Fibroblast of skin of abdomen (primary cell): ENCODE measurements at regions not wholly inside any gene's neighbourhood (a gene's known extent, or its start where the extent isn't known, plus 50 kb on each side); places are given as distances from the start of the nearest gene placed in this dataset.
"Not testable (repeated sequence)": the region's sequence is repeated elsewhere in the genome, so short reads cannot be mapped to it uniquely, and the experiment has no call there.

ENCODE experiments used
- DNase-seq: peaks from one replicate; pipeline ENCODE4 v3.0.0-alpha.2; 2013

GRCh38 chr2:172262486-172262885, 159.8 kb upstream of the DLX2 start:
- no peak for DNase-seq

GRCh38 chr2:172264820-172265219, 162.1 kb upstream of the DLX2 start:
- DNase-seq, result not testable (repeated sequence)

GRCh38 chr2:172269507-172270244, 157.7 kb upstream of the ITGA6 start:
- DNase-seq, result not testable (repeated sequence)

DNA sequence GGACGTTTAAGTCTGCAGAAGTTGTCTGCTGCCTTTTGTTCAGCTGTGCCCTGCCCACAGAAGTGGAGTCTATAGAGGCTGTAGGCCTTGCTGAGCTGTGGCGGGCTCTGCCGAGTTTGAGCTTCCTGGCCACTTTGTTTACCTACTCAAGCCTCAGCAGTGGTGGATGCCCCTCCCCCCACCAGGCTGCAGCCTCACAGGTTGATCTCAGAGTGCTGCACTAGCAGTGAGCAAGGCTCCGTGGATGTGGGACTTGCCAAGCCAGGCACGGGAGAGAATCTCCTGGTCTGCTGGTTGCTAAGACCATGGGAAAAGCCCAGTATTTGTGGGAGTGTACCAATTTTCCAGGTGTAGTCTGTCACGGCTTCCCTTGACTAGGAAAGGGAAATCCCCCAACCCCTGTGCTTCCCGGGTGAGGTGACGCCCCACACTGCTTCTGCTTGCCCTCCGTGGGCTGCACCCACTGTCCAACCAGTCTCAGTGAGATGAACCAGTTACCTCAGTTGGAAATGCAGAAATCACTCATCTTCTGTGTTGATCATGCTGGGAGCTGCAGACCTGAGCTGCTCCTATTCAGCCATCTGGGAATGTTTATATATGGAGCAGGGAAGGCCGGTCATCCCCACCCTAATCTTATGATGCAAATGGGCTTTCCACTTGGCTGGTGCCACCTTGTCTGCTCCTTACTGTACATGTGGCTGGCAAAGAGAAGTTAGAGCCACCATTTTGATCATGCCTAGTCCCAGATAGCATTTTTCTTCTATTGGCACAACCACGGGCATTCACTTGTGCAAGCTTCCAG, 156.9 kb upstream of the ITGA6 start:
- DNase-seq, result no peak

DNA sequence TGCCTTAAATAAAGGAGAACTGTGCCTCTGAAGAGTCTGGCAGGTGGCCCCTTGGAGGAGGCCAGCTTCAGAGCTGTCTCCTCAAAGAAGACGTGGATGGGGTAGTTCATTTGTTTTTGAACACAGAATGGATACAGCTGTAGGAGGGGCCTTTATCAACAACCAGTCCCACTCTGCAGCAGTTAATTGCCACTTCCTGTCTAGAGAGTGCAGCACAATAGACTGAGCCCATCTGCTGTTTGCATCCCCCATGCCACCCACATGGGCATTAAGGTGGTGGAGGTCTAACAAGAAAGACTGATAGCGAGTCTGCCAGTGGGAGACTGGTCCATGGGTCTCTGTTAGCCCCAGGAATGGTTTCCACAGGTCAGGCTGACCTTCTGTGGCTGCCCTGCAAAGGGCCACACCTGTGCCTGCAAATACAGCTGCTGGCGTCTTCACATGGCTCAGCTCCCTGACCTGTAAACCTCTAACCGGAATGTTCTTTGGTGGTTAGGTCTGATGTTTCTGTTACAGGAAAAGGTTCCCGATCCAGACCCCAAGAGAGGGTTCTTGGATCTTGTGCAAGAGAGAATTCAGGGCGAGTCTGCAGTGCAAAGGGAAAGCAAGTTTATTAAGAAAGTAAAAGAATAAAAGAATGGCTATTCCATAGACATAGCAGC, 153.3 kb upstream of the ITGA6 start:
- no peak for DNase-seq

DNA sequence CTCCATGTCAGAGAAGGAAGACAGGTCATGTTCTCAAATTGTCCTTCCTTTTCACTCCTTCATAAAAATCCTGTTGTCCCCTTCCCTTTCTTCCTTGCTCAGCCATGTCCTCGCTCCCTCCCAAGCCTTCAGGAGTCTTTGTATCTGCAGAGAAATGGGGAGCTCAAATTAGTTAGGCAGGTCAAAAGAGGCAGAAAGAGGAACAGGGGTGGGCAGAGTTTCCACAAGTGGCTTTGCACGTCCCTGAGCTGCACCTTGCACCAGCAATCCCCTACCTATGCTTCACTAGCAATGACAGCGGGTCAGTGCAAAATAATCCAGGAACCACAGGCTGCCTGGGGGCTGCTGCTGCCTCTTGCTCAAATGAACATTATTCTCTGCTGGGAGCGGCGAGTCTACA, 152.1 kb upstream of the ITGA6 start:
- no peak for DNase-seq

DNA sequence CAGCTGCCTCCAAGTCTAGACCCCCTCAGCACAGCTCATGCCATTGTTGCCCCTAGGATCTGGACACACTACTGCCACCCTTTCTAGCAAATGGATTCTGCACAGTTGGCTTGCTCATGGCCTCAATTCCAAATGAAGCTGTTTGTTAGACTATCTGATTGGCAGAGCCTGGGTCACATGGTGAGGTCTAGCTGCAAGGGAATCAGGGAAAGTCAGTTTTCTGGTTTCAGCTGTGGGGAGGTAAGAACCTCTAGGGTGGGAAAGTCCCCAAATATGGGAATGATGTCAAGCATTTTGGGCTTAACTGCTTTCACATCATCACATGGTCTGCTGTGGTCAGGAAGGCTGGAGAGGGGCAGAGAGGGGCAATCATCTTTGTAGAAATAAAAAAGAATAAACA, 150.4 kb upstream of the ITGA6 start:
- DNase-seq, result no peak

DNA sequence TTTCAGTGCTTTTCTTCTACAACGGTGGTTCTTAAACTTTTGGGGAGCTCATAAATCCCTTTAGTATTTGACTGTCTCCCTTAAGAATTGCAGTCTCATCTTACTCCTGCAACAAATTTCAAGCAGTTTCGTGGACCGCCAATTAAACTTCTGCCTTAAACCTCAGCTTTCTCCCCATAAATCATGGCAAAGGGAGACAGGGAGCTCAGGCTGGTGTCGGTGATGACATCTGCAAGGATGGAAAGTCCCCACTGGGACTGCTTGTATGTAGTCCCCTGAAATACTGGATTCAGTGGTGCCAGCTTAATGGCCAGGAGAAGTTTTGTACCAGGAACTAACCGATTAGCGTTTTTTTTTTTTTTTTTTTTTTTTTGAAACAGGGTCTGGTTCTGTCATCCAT, 148.7 kb upstream of the ITGA6 start:
- no peak for DNase-seq

- DNase-seq, result no peak
Observed at GRCh38 chr2:172279214-172279613, 148.2 kb upstream of the ITGA6 start.

GRCh38 chr2:172279813-172280212, 147.6 kb upstream of the ITGA6 start:
- no peak for DNase-seq

DNA sequence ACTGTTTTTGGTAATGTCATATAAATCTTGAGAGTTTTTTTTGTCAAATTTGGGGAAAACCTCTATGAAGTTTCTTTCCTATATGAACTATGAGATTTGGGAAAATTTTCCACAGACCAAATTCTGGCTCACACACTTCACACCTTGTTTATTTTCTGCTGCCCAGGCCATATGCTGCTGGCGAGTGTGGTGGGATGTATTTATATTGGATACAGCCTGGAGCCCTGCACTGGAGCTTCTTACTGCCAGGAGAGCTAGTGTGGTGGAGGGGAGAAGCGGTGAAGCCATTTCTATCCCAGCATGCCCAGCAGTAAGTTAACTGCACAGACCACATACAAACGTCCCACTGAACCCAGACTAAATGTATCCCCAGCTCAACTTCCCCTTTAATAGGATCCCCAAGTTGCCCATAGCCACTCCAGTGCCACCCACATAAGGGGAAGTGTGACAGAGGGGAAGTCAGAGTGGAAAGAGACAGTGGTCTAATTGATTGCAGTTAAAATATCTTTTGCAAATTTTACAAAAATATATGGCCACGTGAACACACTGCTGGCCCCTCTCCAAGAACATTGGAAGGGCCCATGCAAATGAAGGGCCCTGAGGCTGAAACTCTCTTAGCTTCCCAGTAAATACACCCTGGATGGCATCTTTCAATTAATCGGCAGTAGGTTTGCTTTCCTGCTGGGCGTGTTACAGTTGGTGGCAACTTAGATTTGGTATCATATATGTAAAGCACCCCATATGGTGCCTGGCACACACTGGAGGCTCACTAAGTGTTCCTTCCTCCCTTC, 146.6 kb upstream of the ITGA6 start:
- no peak for DNase-seq

DNA sequence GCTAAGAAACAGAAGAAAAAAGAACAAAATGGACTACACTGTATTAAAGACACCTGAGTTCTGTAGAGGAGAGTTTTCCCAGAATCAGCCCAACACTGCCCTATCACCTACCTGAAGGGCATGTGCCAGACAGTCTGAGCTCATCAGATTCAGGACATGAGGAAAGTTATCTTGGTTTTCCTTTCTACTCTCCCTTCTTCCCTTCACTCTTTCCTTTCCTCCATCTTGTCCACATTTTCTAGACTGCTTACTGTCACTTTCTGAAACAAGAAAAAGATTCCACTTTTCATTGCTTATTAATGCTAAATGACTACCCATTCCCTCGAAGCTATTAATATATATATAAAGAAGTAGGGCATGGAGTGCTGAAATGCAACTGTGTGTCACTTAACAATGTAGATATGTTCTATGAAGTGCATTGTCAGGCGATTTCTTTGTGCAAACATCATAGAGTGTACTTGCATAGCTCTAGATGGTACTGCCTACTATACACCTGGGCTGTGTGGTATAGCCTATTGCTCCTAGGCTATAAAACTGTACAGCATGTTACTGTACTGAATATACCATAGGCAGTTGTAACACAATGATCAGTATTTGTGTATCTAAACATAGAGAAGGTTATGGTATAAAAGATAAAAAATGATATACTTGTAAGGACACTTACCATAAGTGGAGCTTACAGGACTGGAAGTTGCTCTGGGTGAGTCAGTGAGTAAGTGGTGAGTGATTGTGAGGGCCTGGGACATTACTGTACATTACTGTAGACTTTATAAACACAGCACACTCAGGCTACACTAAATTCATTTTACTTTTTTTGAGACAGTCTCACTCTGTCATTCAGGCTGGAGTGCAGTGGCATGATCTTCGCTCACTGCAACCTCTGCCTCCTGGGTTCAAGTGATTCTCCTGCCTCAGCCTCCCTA, 145.5 kb upstream of the ITGA6 start:
- peak; percentile 89 for DNase-seq

DNA sequence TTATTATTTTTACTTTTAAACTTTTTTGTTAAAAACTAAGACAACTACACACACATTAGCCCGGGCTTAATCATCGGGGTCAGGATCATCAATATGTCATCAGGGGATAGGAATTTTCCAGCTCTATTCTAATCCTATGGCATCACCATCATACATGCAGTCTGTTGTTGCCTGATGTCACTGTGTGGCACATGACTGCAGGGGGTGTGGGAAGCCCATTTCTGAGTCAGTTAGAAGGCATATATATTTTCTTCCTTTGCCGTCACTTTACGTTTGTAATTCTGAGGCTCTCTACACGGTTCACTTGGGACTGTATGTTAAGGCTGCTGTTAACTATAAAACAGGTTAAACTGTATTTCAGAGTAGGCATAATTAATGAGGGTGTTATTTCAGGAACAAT, 144.4 kb upstream of the ITGA6 start:
- peak; percentile 94 for DNase-seq

- peak; percentile 63 for DNase-seq
Observed at GRCh38 chr2:172283476-172283875, 143.9 kb upstream of the ITGA6 start.

GRCh38 chr2:172284209-172284608, 143.2 kb upstream of the ITGA6 start:
- no peak for DNase-seq

DNA sequence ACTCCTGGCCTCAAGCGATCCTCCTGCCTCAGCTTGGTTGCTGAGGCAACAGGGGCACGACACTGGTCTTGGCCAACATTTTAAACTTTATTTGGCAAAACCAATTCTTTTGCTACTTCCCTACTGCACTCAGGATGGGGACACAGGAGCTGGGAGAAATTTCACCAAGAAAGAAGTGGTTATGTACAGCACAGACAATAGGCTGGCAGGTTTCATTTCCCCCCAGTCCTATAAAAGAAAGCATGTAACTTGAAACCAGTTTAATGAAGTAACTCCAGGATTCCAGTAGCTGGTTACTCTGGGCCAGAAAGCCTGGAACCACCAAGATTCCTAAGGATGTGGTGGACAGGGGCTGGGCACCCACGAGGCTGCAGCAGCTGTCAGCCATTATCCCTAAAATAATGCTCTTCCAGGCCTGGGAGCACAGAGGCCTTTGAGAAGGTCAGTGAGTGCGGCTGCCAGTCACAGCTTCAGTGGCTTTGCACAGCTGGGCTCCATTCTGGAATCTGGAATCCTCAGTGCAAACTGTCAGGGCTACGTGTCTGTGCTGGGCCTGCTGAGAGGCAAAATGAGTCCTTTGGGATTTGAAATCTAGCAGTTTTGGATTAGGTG, 142.3 kb upstream of the ITGA6 start:
- peak; percentile 74 for DNase-seq

DNA sequence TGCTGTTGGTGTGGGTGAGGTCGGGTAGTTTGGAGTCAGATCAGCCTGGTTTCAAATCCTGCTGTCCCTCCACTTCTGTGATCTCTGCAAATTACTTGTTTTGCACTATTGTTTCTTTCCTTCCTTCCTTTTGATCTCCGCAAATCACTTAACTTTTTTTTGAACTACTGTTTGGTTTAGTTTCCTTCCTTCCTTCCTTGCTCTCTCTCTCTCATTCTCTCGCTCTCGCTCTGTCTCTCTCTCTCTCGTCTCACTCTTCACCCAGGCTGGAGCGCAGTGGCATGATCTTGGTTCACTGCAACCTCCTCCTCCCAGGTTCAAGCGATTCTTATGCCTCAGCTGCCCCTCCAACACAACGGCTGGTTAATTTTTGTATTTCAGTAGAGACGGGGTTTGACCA, 141.6 kb upstream of the ITGA6 start:
- DNase-seq, result no peak

DNA sequence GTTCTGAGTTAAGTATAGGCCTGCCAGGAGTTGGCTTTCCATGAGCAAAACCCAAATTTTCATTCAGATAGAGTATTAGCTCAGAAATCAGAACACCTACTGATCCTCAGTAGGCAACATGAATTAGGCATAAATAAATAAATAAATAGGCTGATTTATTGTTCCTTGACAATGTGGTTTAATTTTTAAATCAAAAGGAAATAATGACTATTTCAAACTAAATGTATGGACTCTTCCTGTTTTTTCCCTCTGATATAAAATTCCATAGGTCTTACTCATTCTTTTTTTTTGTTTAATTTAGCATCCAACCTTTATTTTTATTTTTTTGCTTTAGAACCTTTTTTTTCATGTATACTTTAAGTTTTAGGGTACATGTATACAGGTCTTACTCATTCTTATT, 140.2 kb upstream of the ITGA6 start:
- DNase-seq, result no peak

- DNase-seq, result no peak
Observed at GRCh38 chr2:172287605-172288315, 139.6 kb upstream of the ITGA6 start.

DNA sequence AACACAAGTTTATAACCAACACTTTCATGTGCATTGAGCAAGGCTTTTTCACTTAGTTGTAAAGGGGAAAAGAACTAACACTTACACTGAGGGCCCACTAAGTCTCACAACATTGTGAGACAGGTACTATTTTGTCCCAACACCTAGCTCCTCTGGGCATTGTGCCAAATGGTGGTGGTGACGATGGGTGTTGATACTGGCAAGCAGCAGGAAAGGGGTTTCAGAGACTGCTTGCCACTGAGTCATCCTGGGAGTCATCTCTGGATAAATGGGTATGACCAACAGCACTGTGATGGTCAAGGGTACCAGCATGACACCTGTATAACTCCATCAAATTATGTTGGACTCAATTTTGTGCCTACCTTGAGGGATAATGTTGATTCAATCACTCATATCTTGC, 138.8 kb upstream of the ITGA6 start:
- no peak for DNase-seq

GRCh38 chr2:172293952-172294351, 133.4 kb upstream of the ITGA6 start:
- peak; percentile 46 for DNase-seq
